Testis (tissue), 2 donors: ENCODE measurements at regions not wholly inside any gene's neighbourhood (a gene's known extent, or its start where the extent isn't known, plus 50 kb on each side); places are given as distances from the start of the nearest gene placed in this dataset.
"Not testable (repeated sequence)": the region's sequence is repeated elsewhere in the genome, so short reads cannot be mapped to it uniquely, and the experiment has no call there.

Experiments
- DNase-seq: peaks from one replicate; pipeline ENCODE4 v3.0.0-alpha.2; 2019
- H3K27ac ChIP-seq, 2 donors: fragments of 200-600 bp; sonication (generic); one replicate each; pipeline ENCODE4 v1.5.1; 2019
- H3K27me3 ChIP-seq: fragments of 200-600 bp; sonication (generic); one replicate; pipeline ENCODE4 v1.5.1; 2019
- H3K36me3 ChIP-seq: fragments of 200-600 bp; sonication (generic); one replicate; pipeline ENCODE4 v1.5.1; 2017; ENCODE audit warnings: low read depth; ENCODE audit errors: missing control alignments
- H3K4me1 ChIP-seq: fragments of 200-600 bp; sonication (generic); one replicate; pipeline ENCODE4 v1.5.1; 2019
- H3K4me3 ChIP-seq, 2 donors: fragments of 200-600 bp; sonication (generic); one replicate each; pipeline ENCODE4 v1.5.1; 2017 to 2019
- H3K9me3 ChIP-seq: fragments of 200-600 bp; sonication (generic); one replicate; pipeline ENCODE4 v1.5.1; 2017
- POLR2A ChIP-seq: fragments of 450-650 bp; IDR thresholded peaks from one replicate; pipeline ENCODE4 v1.6.1; 2017; ENCODE audit warnings: antibody characterized with exemption, mild to moderate bottlenecking, moderate library complexity
- WGBS, 2 donors: methylation state at CpG; one replicate each; pipeline ENCODE4 v1.1.5; 2018; 5-methylcytosine and 5-hydroxymethylcytosine counted together
- intact Hi-C: fragments of 100-400 bp; cut with DNase I; formaldehyde crosslinking; loops from one replicate; pipeline ENCODE4 v1.15.1; 2023; ENCODE audit warnings: low total_unique reads
- small RNA-seq, 2 donors: library from RNA; depleted of rRNA; stranded (forward); fragments of <200 nt; gene quantifications; one replicate each; pipeline ENCODE3, GENCODE V24; 2016
- TF ChIP-seq, protein P1 (sequence below), 3 experiments: fragments of 450-650 bp in 2 of 3; fragments of 200-600 bp in 1 of 3; sonication (generic) in 1 of 3; IDR thresholded peaks; one replicate each; pipeline ENCODE4 v1.5.1; 2016 to 2019; ENCODE audit warnings: antibody characterized with exemption in 3 of 3, mild to moderate bottlenecking in 2 of 3, moderate library complexity in 1 of 3

DNA sequence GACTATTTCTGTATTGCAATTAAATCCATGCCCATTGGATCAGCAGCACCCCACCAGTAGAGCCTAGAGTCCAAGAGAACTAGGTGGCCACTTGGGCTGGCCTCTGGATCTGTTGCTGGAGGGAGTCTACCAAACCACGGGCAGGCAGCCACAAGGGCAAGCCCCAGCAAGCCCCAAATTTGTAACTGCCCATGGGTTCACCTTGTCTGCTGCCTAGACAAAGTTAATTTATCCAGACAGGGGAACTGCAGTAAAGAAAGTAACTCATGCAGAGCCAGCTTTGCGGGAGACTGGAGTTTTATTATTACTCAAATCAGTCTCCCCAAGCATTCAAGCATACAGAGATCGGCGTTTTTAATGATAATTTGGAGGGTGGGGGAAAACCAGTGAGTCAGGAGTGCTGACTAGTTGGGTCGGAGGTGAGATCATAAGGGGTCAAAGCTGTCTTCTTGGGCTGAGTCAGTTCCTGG is 74.0 kb upstream of the TERB2 start:
- no peak overlapping the region for H3K27ac ChIP-seq
- intact Hi-C loops = no loop called here
- TF ChIP-seq, protein P1, sequence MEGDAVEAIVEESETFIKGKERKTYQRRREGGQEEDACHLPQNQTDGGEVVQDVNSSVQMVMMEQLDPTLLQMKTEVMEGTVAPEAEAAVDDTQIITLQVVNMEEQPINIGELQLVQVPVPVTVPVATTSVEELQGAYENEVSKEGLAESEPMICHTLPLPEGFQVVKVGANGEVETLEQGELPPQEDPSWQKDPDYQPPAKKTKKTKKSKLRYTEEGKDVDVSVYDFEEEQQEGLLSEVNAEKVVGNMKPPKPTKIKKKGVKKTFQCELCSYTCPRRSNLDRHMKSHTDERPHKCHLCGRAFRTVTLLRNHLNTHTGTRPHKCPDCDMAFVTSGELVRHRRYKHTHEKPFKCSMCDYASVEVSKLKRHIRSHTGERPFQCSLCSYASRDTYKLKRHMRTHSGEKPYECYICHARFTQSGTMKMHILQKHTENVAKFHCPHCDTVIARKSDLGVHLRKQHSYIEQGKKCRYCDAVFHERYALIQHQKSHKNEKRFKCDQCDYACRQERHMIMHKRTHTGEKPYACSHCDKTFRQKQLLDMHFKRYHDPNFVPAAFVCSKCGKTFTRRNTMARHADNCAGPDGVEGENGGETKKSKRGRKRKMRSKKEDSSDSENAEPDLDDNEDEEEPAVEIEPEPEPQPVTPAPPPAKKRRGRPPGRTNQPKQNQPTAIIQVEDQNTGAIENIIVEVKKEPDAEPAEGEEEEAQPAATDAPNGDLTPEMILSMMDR (IDR thresholded peaks at IDR 0.05) = no peak
- no peak for TF ChIP-seq POLR2A
- H3K36me3 ChIP-seq = no peaks in the 10 kb centered on the region
- H3K27me3 ChIP-seq = no peaks in the 10 kb centered on the region
- WGBS, 2 donors = 76 to 83% methylated on average over 5 of the region's 5 CpGs
- H3K4me1 ChIP-seq = no peaks in the 10 kb centered on the region
- DNase-seq = no peak
- no peak overlapping the region for H3K4me3 ChIP-seq
- H3K9me3 ChIP-seq = no peaks in the 10 kb centered on the region

DNA sequence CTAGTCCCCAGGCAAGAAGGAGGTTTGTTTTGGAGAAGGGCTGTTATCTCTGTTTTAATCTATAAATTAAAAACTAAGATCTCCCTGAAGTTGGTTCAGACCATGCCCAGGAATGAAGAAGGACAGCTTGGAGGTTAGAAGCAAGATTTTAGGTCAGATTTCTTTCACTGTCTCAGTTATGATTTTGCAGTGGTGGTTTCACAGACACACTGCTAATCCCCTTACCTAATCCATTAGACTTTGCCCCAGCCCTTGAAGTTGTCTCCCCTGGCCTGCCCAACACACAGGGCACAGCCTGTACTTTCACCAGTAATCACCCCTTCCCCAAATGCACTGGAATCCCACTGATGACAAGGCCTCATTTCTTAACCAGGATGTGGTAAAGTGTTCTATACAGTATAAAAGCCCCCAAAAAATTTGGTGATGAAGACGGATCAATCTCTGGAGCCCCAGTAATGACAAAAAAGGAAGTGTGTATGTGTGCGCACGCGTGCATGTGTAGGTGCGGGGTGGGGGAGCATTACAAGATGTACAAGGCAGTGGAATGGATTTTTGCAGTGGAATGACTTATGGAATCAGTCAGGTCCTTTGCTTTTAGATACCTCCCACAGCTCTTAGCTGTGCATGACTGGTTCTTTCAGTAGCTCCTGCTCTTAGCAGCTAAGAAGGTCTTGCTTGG is 73.1 kb upstream of the TERB2 start:
- Histone ChIP-seq H3K4me1 (no peaks in the 10 kb centered on the region), H3K4me3 (no peak overlapping the region), H3K36me3 (no peaks in the 10 kb centered on the region), H3K9me3 (no peaks in the 10 kb centered on the region), H3K27ac (no peak overlapping the region), H3K27me3 (no peaks in the 10 kb centered on the region)
- WGBS, 2 donors = 91 to 98% methylated on average over 5 of the region's 5 CpGs
- no peak for DNase-seq
- TF ChIP-seq POLR2A = no peak
- intact Hi-C loops = no loop called here

DNA sequence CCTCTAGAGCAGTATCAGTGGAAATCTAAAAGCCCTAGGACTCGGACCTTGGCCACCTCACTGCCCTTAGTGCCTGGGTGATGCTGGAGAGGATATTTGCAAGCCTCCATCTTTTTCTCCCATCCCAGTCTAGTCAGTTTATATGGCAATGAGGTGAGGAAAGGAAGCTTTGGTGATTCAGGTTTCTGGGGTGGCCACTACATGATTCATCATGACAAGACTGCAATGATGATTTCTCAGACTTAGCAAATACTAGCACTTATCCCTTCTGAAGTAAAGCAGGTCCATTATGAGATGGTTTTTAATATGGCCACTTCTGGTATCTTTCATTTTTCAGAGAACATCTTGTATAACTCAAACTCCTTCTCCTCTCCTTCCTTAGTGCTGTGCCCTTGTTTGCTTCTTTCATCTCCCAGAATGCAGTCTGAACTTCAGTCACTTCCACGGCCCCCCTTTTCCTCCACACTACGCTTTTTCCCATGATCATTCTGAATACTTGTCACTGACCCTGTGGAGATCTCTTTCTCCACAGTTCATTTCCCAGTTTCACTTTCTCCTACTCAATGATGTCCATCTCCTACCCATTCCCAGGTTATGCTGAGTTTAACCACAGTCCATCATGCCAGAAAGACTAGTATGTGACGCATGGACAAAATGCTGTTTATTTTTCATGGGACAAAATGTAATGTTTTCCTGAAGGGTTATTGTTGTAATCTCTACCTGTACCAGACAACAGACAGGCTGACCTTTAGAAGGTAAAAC is 57.4 kb upstream of the TERB2 start:
- H3K9me3 ChIP-seq, H3K4me3 ChIP-seq, H3K4me1 ChIP-seq, intact Hi-C loops, H3K27me3 ChIP-seq, H3K27ac ChIP-seq, H3K36me3 ChIP-seq, DNase-seq: not testable (repeated sequence)
- WGBS, 2 donors = 77 to 84% methylated on average over 3 to 4 of the region's 4 CpGs

DNA sequence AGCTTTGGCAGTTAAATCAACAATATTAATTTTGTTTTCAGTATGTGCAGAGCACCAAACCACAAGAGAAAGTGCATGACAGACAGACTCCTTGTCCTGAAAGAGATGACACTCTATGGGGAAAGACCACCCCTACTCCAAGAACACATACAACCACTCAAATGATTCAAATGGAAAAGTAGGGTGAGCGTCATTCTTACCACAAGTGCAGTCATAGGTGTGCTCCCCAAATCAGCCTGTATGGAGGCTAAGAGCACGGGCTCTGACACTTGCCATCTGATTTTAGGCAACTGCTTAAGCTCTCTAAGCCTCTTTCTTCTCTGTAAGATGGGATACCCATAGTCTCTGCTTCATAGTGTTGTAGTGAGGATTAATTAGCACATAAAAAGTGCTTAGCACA is 56.7 kb upstream of the TERB2 start:
- WGBS, 2 donors = 93% methylated on average over 2 of the region's 2 CpGs; no CpG with 5 or more reads in 1 of the 2 donors
- H3K27me3 ChIP-seq, H3K4me1 ChIP-seq, H3K9me3 ChIP-seq, H3K4me3 ChIP-seq, H3K36me3 ChIP-seq, intact Hi-C loops, DNase-seq, H3K27ac ChIP-seq: not testable (repeated sequence)

DNA sequence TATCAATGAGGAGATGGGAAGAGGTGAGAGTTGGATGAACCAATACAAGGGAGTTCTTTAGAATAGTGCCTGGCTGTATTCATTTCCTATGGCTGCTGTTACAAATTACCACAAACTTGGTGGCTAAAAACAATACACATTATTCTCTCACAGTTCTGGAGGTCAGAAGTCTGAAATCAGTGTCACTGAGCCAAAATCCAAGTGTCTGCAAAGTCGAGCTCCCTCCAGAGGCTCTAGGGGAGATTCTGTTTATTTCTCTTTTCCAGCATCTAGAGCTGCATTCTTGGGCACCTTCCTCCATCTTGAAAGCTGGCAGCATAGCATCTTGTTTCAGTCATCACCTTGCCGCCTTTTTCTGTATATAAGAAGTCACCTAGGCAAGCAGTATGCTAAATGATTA is 55.7 kb upstream of the TERB2 start:
- H3K4me3 ChIP-seq, H3K27ac ChIP-seq, H3K4me1 ChIP-seq, H3K9me3 ChIP-seq, H3K27me3 ChIP-seq, DNase-seq, H3K36me3 ChIP-seq, intact Hi-C loops: not testable (repeated sequence)
- WGBS, 2 donors = 62 to 75% methylated on average over 2 of the region's 2 CpGs

DNA sequence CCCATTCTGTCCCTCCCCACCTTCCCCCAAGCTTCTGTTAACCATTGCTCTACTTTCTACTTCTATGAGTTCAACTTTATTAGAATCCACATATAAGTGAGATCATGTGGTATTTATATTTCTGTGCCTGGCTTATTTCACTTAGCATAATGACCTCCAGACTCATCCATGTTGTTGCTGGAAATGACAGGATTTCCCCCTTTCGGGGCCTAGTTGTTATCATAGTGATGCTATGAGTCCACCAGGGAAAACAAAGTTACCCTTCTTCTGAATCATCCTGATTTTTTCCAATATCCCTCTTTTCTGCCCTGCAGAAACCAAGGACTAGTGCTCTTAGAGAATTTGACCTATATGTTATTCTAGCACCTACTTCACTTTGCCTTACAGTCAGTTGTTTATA is 53.2 kb upstream of the TERB2 start:
- H3K9me3 ChIP-seq, H3K4me1 ChIP-seq, H3K27me3 ChIP-seq, H3K27ac ChIP-seq, intact Hi-C loops, DNase-seq, H3K36me3 ChIP-seq, H3K4me3 ChIP-seq: not testable (repeated sequence)
- WGBS, 2 donors = 85 to 88% methylated on average over 1 of the region's 1 CpG

GRCh38 chr15:44904651-44905340 is 51.7 kb upstream of the TERB2 start:
- H3K27ac ChIP-seq, H3K4me1 ChIP-seq, DNase-seq, H3K9me3 ChIP-seq, H3K27me3 ChIP-seq, H3K36me3 ChIP-seq, intact Hi-C loops, H3K4me3 ChIP-seq: not testable (repeated sequence)
- WGBS, 2 donors = 64 to 74% methylated on average over 6 of the region's 6 CpGs

Small RNA genes lying in the stretch of these regions (small RNA-seq; reads per million reads assigned to genes)
- 0 reads per million in 2 donors for gene RF00019
- 0 to 0.09 reads per million in 2 donors for gene RNU1-119P
